Epithelial cell of prostate (primary cell): ENCODE measurements at regions not wholly inside any gene's neighbourhood (a gene's known extent, or its start where the extent isn't known, plus 50 kb on each side); places are given as distances from the start of the nearest gene placed in this dataset.

Experiments used
- DNase-seq: peaks from one replicate; pipeline ENCODE4 v3.0.0-alpha.2; 2011; ENCODE audit warnings: low read depth, low spot score
- H3K27ac ChIP-seq: fragments of 450-650 bp; 2 replicates; pipeline ENCODE4 v1.5.1; 2017; ENCODE audit warnings: mild to moderate bottlenecking

- no peak for DNase-seq
- no peak overlapping the region for H3K27ac ChIP-seq
Measured at GRCh38 chr14:81940651-81941050, 407.0 kb upstream of the SEL1L start.

DNA sequence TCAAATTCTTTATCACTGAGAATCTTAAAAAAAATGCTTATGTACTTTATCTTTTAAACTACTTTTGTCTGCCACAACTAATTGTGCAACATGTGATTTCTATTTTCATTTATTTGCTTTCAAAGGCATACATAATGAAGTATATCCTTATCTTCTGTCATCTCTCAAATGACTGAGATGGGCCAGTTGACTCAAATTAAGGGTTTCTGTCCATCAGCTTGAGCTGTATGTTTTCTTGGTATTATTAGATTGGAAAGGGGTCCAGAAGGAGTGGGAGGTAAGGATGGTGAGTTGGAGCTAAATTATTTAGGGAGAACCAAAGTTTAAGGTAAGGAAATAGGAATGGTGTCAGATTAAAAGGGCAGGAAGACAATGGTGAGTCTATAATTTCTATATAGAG is 408.4 kb upstream of the SEL1L start:
- no peak overlapping the region for H3K27ac ChIP-seq
- DNase-seq: no peak

DNA sequence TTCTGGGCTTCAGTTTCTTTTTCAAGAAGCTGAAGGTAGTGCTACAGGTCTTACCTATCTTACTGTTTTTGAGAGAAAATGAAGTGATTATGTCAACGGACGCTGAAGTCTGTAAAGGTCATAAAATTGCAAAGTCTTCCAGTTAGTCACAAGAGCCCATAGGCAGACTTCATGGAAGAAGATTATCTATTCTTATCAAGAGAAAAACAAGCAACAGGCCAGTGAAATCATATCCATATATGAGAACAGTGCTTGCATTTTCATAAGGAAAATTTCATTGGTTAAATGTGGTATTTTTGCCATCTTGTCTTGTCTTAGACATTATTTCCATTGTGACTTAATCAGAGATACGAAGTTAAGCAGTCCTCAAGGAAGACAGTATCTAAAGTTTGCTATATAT is 412.7 kb upstream of the SEL1L start:
- no peak for DNase-seq
- H3K27ac ChIP-seq: no peak overlapping the region

- H3K27ac ChIP-seq: no peak overlapping the region
- peak; percentile 2 for DNase-seq
Measured at GRCh38 chr14:81946834-81947798, 413.5 kb upstream of the SEL1L start.

DNA sequence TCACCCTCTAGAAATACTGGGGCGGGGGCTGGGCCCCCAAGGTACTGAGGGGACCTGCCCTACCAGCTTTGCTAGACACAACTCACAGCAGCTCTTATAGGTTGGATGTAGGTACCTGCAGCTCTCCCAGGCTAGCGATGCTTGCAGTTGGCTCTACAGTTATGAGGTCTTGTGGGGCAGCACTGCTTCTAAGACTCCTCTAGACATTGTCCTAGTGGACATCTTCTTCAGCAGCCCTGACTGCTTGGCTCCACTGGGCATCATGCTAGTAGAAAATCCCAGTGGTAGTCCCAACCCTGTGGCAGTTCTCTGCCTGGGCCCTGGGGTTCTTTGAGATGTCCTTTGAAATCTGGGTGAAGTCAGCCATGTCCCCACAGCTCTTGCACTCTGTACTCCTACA is 419.3 kb upstream of the SEL1L start:
- no peak for DNase-seq
- no peak overlapping the region for H3K27ac ChIP-seq

DNA sequence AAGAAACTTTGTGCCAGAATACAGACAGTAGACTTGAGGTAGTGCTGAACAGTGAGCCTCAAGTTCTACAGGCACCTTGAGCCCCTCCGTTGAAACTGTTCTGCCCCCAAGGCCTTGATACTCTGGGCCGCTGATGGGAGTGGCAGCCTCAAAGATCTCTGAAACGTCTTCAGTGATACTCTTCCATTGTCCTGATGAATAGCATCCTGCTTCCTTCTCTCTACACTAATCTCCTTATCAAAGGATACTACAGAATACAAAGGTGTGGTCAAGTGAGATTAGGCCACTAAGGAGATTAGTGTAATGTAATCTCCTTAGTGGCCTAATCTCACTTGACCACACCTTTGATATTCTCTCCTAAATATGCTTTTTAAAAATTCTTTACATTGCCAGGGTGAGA is 419.8 kb upstream of the SEL1L start:
- no peak for DNase-seq
- no peak overlapping the region for H3K27ac ChIP-seq

GRCh38 chr14:81955123-81955522 is 421.5 kb upstream of the SEL1L start:
- no peak for DNase-seq
- H3K27ac ChIP-seq: no peak overlapping the region

- H3K27ac ChIP-seq: no peak overlapping the region
- no peak for DNase-seq
Measured at GRCh38 chr14:81960781-81961180, 427.1 kb upstream of the SEL1L start.

DNA sequence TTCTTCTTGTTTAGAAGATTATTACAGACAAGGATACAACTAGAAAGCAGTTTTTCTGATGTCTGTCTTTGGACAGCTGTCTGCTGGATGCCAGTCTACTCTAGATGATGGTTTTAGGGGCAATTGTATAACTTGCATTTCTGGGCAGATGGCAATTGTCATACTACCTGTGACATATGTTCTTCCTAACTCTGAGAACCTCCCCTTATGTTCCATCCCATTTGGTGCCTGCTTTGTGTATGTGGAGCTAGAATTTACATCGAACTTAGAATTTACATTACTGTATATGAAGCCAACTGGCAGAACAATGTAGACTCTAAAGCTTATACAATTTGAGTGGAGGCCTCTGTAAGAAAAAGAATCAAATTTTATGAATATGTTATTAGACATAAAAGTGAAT is 430.2 kb upstream of the SEL1L start:
- H3K27ac ChIP-seq: no peak overlapping the region
- DNase-seq: no peak

DNA sequence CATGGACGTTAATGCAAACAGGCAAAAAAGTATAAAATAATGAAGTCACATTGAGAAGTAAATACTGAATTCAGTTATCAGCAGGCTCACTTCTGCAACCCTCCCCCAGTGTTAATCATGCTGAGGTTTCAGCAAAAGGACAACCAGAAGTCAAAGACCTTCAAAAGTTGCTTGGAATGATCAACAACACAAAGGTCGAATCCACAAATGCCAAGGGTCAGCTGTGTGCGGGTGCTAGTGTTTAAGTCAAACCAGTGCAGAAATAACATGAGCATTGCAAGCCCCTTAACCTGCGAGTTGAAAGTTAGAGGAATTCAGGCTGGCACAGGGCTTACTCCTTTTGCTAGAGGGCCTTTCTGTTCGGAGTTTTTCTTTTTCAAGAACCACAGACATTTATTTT is 436.7 kb upstream of the SEL1L start:
- no peak for DNase-seq
- no peak overlapping the region for H3K27ac ChIP-seq

- no peak for DNase-seq
- no peak overlapping the region for H3K27ac ChIP-seq
Measured at GRCh38 chr14:81971911-81972310, 438.3 kb upstream of the SEL1L start.

DNA sequence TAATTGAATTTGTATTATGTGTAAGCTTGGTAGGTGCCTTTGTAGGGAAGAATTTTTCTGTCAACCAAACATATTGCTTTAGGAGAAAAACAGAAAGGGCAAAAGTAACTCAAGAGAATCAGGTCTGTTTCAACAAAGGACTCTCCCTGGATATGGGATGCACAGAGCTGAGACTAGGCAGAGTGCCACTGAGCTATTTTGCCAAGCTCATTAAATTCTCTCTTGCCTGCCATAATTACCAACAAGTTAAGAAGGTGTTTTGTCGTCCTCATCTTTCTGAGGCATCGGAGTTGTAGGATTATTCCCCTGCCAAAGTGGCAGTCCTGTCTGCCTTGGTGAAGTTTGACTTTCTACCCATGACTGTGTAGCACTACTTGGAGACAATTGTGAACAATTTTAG is 438.9 kb upstream of the SEL1L start:
- no peak for DNase-seq
- no peak overlapping the region for H3K27ac ChIP-seq

DNA sequence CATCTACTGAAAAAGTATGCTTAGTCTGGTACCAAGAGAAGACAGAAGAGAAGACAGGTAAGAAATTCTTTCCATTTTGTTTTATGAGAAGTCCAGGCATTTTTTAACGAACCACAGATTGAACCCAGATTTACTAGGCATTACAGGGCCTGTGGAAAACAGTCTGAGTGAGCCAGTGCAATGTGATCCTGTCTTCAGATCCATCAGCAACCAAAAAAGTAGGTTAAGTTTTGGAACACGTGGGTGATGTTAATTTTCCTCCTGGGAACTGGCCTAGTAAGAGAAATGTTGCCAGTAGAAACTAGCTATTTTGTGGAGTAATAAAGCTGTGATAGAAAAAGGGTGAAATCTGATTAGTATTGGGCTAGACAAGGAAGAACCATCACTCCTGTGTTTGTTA is 440.9 kb upstream of the SEL1L start:
- no peak for DNase-seq
- no peak overlapping the region for H3K27ac ChIP-seq

- no peak overlapping the region for H3K27ac ChIP-seq
- DNase-seq: no peak
Measured at GRCh38 chr14:81980601-81981306, 447.1 kb upstream of the SEL1L start.

DNA sequence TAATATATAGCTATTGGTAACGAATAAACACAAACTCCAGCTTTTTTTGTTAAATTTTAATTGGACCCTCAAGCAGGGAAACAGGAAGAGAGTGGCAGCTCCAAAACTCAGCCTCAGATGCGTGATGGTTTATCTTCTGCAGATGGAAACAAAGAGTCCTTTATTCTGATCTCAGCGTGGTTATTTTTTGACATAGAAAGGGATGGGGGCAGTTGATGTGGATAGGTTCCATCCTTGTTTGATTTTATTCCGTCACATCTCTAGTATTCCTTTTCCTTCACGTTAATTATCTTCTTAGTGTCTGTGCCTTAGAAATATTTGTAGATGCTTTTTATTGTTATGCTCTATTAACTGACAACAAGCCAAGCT is 447.6 kb upstream of the SEL1L start:
- no peak overlapping the region for H3K27ac ChIP-seq

DNA sequence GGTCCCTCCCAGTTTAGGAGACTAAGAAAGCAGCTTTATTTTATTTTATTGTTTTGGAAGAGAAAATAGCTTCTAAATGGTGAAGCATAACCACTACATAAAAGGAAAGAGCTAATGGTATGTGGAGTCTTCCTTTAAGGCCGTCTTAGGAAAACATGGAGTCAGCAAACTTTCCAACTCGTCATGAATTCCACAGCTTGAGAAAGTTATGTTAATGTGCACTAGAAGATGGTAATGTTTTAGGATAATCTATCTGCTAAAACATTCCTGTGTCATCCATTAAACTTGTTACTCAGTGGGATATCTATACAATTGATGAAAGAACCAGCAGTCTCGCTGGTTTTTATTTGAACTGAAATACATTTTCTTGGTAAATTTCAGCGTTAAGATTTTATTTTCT is 448.4 kb upstream of the SEL1L start:
- no peak overlapping the region for H3K27ac ChIP-seq
- no peak for DNase-seq

More for the DNA sequence above, 447.6 kb upstream of the SEL1L start:
- DNase-seq: no peak

- no peak overlapping the region for H3K27ac ChIP-seq
- DNase-seq: no peak
Measured at GRCh38 chr14:81986005-81986404, 452.4 kb upstream of the SEL1L start.

DNA sequence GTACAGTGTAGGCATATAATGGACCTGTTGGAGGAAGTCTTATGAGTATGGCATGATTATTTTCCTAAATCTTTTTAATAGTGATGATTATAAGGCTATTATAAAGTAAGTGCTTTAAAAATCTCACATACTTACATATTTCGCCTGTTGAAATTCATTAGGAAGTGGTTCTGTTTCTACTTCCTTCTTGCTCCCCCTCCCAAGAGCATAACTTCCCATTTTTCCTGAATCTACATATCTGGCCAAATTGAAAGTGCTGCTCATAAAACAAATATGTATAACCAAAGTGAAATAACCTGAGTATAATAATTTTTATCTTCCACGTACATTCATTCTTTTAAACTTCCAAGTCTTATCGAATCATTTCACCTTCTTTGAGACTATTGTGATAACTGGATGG is 455.6 kb upstream of the SEL1L start:
- DNase-seq: no peak
- H3K27ac ChIP-seq: no peak overlapping the region

- H3K27ac ChIP-seq: no peak overlapping the region
- DNase-seq: no peak
Measured at GRCh38 chr14:81990312-81990761, 456.7 kb upstream of the SEL1L start.

GRCh38 chr14:81991998-81992397 is 458.3 kb upstream of the SEL1L start:
- no peak overlapping the region for H3K27ac ChIP-seq
- DNase-seq: no peak

- H3K27ac ChIP-seq: no peak overlapping the region
- no peak for DNase-seq
Measured at GRCh38 chr14:81993432-81993831, 459.8 kb upstream of the SEL1L start.

DNA sequence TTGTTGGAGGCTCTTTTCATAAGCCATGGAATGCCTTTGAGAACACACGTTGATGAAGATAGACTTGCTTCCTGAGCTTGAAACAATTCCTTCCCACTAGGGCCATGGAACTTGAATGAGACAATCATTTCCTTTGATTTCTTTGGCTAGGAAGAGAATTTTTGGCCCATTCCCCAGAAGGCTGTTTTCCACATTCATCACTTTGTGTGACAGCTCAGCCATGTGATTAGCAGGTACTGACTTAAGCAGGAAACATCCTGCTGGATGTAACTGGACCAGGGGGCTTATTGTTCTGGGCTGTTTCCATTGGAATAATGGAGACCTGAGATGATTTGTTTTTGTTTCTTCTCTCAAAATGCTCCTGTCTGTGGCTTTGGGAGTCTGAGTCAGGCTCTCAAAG is 469.8 kb upstream of the SEL1L start:
- H3K27ac ChIP-seq: no peak overlapping the region
- DNase-seq: no peak
